ENCODE measurements at regions not wholly inside any gene's neighbourhood (a gene's known extent, or its start where the extent isn't known, plus 50 kb on each side); places are given as distances from the start of the nearest gene placed in this dataset.

DNA sequence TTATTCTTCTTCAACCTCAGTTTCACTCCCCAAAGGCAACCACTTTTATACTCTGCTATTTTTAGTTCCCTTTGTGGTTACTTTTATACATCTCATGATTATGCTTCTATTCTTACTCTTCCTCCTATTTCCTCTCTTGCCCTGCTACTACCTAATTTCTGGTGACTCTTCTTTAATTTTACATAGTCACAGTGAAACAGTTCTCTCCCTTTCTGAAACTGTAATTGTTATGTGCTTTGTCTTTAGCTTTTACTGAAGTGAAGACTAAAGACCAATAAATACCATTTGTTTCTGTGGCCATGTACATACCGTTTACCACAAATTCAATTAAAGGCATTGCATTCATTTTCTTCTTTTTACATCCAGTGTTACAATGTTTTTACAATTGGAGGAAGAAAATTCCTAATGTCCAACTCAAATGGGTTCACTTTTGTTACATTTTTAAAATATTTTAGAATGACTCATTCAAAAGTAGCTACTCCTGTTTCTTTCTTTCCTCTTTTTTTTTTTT, 410.6 kb downstream of the PSAT1 start:
- TF ChIP-seq GATA2 (IDR thresholded peaks at IDR 0.05; ENCODE audit: low read depth, low read length) (no peak), GATA3 (IDR thresholded peaks at IDR 0.05; ENCODE audit: low read depth, low read length) (no peak)

All from SH-SY5Y (cell line).